Choroid plexus epithelial cell (primary cell): ENCODE measurements at regions not wholly inside any gene's neighbourhood (a gene's known extent, or its start where the extent isn't known, plus 50 kb on each side); places are given as distances from the start of the nearest gene placed in this dataset.
"Not testable (repeated sequence)": the region's sequence is repeated elsewhere in the genome, so short reads cannot be mapped to it uniquely, and the experiment has no call there.

ENCODE experiments used
- DNase-seq: peaks from one replicate; pipeline ENCODE4 v3.0.0-alpha.2; 2010; ENCODE audit warnings: low read depth
- H3K4me3 ChIP-seq: 2 replicates; pipeline ENCODE4 v1.5.1; 2011; ENCODE audit warnings: low read depth, mild to moderate bottlenecking, control low read depth, low read length, moderate library complexity
- TF ChIP-seq, protein P1 (sequence below): conservative IDR thresholded peaks from 2 replicates; pipeline ENCODE4 v1.5.1; 2011; ENCODE audit warnings: low read depth, mild to moderate bottlenecking, control low read depth, inconsistent platforms, low read length, moderate library complexity

DNA sequence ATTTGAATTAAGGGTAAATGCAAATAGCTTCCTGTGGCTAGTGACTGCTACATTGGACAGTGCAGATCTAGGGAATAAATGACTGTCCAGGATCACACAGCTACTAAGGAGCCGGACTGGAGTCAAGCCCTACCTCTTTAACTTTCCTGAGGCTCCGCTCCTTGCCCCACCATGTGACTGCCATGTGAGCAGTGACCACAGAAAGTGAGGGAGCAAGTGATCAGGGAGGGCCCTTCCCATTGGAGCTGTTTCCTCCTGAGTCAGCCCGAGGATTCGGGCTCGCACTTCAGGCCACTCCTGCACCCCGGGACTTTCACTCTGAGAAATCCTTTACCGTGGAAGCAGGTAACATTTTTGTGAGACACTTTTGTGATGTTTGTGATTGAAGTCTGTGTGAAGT lies 198.0 kb downstream of the ANKRD30B start:
- TF ChIP-seq, protein P1, sequence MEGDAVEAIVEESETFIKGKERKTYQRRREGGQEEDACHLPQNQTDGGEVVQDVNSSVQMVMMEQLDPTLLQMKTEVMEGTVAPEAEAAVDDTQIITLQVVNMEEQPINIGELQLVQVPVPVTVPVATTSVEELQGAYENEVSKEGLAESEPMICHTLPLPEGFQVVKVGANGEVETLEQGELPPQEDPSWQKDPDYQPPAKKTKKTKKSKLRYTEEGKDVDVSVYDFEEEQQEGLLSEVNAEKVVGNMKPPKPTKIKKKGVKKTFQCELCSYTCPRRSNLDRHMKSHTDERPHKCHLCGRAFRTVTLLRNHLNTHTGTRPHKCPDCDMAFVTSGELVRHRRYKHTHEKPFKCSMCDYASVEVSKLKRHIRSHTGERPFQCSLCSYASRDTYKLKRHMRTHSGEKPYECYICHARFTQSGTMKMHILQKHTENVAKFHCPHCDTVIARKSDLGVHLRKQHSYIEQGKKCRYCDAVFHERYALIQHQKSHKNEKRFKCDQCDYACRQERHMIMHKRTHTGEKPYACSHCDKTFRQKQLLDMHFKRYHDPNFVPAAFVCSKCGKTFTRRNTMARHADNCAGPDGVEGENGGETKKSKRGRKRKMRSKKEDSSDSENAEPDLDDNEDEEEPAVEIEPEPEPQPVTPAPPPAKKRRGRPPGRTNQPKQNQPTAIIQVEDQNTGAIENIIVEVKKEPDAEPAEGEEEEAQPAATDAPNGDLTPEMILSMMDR, result no peak
- DNase-seq, result no peak
- H3K4me3 ChIP-seq, result no peak overlapping the region

- not testable (repeated sequence) for DNase-seq, H3K4me3 ChIP-seq
Measured at GRCh38 chr18:14946741-14947470, 198.9 kb downstream of the ANKRD30B start.

DNA sequence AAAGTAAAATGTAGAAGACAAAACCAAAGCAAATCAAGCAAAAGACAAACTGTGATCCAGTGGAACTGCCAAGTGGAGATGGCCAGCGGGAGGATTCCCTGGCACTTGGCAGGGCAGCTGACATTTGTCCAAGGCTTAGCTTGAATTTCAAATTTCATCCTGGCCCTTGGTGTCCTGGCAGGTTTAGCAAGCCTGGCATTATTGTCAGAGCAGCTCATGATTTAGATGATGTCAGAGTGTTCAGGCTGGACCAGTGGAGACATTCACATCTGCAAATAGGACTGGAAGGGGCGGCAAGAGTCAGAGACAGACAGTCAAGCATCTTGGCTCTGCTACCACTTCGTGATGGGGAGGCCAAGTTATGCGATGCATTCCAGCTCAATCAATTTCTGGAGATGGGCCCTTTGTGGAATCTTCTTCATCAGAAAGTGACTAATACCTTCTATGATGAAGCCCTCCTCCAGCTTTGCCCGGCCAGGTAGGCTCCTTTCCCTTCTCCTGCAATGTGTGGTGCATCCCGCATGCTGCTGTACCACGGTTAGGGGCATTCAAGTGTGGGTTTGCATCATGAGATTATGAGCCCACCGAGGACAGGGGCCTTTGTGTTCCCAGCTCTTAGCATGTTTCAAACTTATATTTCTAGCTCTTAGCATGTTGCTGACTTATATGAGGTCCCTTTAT lies 199.7 kb downstream of the ANKRD30B start:
- H3K4me3 ChIP-seq, result no peak overlapping the region
- TF ChIP-seq, protein P1, result no peak
- DNase-seq, result no peak

DNA sequence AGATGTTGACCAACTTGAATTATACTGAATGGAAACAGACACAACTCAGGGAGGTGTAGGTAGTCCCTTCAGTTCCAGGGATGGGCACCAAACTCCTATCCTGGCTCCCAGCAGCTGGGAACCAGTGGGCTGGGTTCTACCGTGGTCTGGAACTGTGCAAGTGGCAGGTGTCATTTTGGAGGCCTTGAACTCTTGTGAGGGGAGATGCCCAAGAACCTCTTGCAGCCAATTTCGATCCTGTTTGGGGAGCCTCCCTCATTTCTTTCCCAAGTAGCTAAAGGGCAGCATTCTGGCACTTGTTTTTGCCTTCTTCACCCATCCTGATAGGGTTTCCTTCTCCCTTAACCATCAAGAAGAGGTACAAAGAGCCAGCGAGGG lies 200.2 kb downstream of the ANKRD30B start:
- no peak overlapping the region for H3K4me3 ChIP-seq
- TF ChIP-seq, protein P1, result no peak
- DNase-seq, result no peak

DNA sequence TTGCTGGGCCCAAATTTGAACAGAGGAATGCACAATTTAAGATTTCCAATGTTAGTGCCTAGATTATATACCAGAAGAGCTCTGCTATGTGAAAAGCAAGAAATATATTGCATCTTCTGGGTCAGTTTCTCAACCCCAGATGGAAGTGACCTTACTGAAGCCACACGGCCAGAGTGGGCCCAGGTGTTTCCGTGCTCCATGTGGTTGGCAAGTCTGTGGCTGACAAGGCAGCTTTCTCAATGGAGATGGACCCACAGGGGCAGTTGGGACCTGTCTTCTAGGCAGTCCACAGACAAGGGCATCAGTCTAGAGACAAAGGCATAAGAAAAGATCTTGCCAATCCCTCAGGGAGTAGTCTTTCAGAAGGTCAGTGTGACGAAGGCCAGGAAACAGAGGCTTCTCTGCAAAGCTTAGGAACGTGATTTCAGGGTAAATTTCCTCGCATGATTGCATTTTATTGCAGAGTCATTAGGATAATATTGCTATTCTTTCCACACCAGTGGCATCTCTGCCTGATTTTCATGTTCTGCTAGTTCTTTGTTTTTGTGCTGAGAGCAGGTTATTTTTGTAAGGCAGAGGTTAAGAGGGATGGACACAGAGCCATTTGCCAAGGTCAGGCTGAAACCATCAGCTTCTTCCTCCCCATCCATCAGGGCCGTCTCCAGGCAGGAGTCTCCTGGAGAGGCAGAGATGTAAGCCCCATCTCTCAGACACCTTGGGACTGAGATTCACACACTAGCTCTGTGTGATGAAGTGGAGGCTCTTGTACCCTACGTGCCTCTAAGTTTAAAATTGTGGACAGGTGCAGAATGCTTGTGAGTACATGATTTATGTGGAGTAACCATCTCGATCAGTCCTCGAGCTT lies 202.1 kb downstream of the ANKRD30B start:
- DNase-seq, result no peak
- TF ChIP-seq, protein P1, result no peak
- no peak overlapping the region for H3K4me3 ChIP-seq

DNA sequence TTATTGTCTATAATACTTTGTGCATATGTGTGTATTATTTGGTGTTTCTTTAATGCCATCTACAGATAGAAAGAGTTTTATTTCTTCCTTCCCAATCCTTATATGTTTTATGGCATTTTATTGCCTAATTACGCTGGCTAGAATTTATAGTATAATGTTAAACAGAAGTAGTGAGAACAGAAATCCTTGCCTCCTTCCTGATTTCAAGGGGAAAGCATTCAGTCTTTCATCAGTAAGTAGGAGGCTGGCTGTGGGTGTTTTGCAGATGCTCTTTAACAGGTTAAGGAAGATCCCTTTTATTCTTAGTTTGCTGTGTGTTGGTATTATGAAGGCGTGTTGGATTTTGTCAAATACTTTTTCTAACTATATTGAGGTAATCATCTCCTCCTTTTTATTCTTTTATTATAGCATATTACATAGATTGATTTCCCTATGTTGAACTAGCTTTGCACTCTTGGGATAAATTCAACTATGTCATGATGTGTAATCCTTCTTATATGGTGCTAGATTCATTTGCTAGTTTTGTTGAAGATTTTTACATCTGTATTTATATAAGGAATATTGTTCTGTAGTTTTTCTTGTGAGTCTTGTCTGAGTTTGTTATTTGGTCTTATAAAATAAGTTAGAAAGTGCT lies 204.6 kb downstream of the ANKRD30B start:
- H3K4me3 ChIP-seq, DNase-seq: not testable (repeated sequence)

GRCh38 chr18:14958701-14959100 lies 210.7 kb downstream of the ANKRD30B start:
- DNase-seq, result no peak
- TF ChIP-seq, protein P1, result no peak
- no peak overlapping the region for H3K4me3 ChIP-seq
